ENCODE measurements at regions not wholly inside any gene's neighbourhood (a gene's known extent, or its start where the extent isn't known, plus 50 kb on each side); places are given as distances from the start of the nearest gene placed in this dataset.
"Not testable (repeated sequence)": the region's sequence is repeated elsewhere in the genome, so short reads cannot be mapped to it uniquely, and the experiment has no call there.

- H3K9me3 ChIP-seq (ENCODE audit: control insufficient read depth in 2 of 2, low read length in 2 of 2): no peaks in the 10 kb centered on the region
- H3K4me1 ChIP-seq (ENCODE audit: control insufficient read depth in 2 of 2, insufficient read depth in 2 of 2, low read length in 2 of 2): no peaks in the 10 kb centered on the region
- H3K4me3 ChIP-seq (ENCODE audit: low read length in 2 of 2): no peak overlapping the region
- no peaks in the 10 kb centered on the region for H3K36me3 ChIP-seq (ENCODE audit: control insufficient read depth in 2 of 2, insufficient read depth in 2 of 2, low read length in 2 of 2)
- H3K27ac ChIP-seq (ENCODE audit: low read depth in 2 of 2, low read length in 2 of 2): no peak overlapping the region
- no peaks in the 10 kb centered on the region for H3K27me3 ChIP-seq (ENCODE audit: control insufficient read depth in 2 of 2, insufficient read depth in 2 of 2, low read length in 2 of 2)
- H3K9ac ChIP-seq (ENCODE audit: low read depth in 1 of 2, low read length in 2 of 2): no peak overlapping the region
Observed at GRCh38 chr11:81787584-81788049, 946.0 kb downstream of the FAM181B start.

- no peaks in the 10 kb centered on the region for H3K9me3 ChIP-seq (ENCODE audit: control insufficient read depth in 2 of 2, low read length in 2 of 2)
- no peak overlapping the region for H3K4me3 ChIP-seq (ENCODE audit: low read length in 2 of 2)
- H3K9ac ChIP-seq (ENCODE audit: low read depth in 1 of 2, low read length in 2 of 2): no peak overlapping the region
- H3K36me3 ChIP-seq (ENCODE audit: control insufficient read depth in 2 of 2, insufficient read depth in 2 of 2, low read length in 2 of 2): no peaks in the 10 kb centered on the region
- H3K4me1 ChIP-seq (ENCODE audit: control insufficient read depth in 2 of 2, insufficient read depth in 2 of 2, low read length in 2 of 2): no peaks in the 10 kb centered on the region
- no peaks in the 10 kb centered on the region for H3K27me3 ChIP-seq (ENCODE audit: control insufficient read depth in 2 of 2, insufficient read depth in 2 of 2, low read length in 2 of 2)
- H3K27ac ChIP-seq (ENCODE audit: low read depth in 2 of 2, low read length in 2 of 2): no peak overlapping the region
Observed at GRCh38 chr11:81772166-81772565, 961.5 kb downstream of the FAM181B start.

GRCh38 chr11:81769906-81770305 is 963.8 kb downstream of the FAM181B start:
- H3K9me3 ChIP-seq (ENCODE audit: control insufficient read depth in 2 of 2, low read length in 2 of 2); H3K27ac ChIP-seq (ENCODE audit: low read depth in 2 of 2, low read length in 2 of 2); H3K4me3 ChIP-seq (ENCODE audit: low read length in 2 of 2); H3K27me3 ChIP-seq (ENCODE audit: control insufficient read depth in 2 of 2, insufficient read depth in 2 of 2, low read length in 2 of 2); H3K4me1 ChIP-seq (ENCODE audit: control insufficient read depth in 2 of 2, insufficient read depth in 2 of 2, low read length in 2 of 2); H3K9ac ChIP-seq (ENCODE audit: low read depth in 1 of 2, low read length in 2 of 2); H3K36me3 ChIP-seq (ENCODE audit: control insufficient read depth in 2 of 2, insufficient read depth in 2 of 2, low read length in 2 of 2): not testable (repeated sequence)

DNA sequence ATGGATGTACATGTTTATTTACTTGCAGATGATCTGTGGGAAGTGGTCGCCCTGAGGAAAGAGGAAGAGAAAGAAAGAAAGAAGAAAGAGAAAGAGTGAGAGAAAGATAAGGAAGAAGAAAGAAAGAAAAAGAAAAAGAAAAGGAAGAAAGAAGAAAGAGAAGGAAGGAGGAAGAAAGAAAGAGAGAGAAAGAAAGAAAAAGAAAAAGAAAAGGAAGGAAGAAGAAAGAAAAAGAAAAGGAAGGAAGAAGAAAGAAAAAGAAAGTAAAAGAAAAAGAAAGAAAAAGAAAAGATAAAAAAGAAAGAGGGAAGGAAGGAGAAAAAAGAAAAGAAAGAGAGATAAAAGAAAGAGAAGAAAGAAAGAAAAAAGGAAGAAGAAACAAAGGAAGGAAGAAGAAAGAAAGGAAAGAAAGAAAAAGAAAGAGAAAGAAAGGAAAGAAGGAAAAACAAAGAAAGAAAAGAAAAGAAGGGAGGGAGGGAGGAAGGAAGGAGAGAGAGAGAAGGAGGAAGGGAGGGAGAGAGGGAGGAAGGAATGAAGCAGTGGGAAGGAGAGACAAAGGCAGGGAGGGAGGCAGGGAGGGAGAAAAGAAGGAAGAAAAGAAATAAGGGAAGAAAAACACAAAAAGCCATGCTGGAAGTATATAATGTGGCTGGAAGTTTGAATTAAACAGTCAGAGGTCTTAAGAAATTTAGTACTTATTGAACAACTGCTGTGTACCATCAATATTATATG is 976.6 kb downstream of the FAM181B start:
- Histone ChIP-seq H3K27me3 (ENCODE audit: control insufficient read depth in 2 of 2, insufficient read depth in 2 of 2, low read length in 2 of 2) (no peaks in the 10 kb centered on the region), H3K36me3 (ENCODE audit: control insufficient read depth in 2 of 2, insufficient read depth in 2 of 2, low read length in 2 of 2) (no peaks in the 10 kb centered on the region), H3K9me3 (ENCODE audit: control insufficient read depth in 2 of 2, low read length in 2 of 2) (no peaks in the 10 kb centered on the region), H3K4me3 (ENCODE audit: low read length in 2 of 2) (no peak overlapping the region), H3K4me1 (ENCODE audit: control insufficient read depth in 2 of 2, insufficient read depth in 2 of 2, low read length in 2 of 2) (no peaks in the 10 kb centered on the region), H3K27ac (ENCODE audit: low read depth in 2 of 2, low read length in 2 of 2) (no peak overlapping the region), H3K9ac (ENCODE audit: low read depth in 1 of 2, low read length in 2 of 2) (no peak overlapping the region)

DNA sequence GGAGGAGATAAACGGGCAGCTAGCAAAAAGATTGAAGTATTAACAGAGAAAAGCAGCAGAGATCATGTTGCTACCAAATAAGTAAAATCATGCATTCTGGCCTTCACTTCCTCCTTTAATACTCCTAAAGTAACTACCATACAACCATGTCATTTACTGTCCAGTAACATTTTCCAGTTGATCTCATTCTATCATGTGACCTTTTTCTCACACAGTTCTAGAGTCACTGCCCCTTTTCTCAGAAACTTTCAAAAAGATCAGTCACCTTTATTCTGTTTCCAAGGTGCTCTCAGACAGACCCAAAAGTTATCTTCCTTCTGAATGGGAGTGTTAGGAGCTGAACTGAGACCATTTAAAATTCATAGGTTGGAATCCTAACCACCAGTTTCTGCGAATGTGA is 984.4 kb downstream of the FAM181B start:
- Histone ChIP-seq H3K36me3 (ENCODE audit: control insufficient read depth in 2 of 2, insufficient read depth in 2 of 2, low read length in 2 of 2) (no peaks in the 10 kb centered on the region), H3K4me1 (ENCODE audit: control insufficient read depth in 2 of 2, insufficient read depth in 2 of 2, low read length in 2 of 2) (no peaks in the 10 kb centered on the region), H3K4me3 (ENCODE audit: low read length in 2 of 2) (no peak overlapping the region), H3K27ac (ENCODE audit: low read depth in 2 of 2, low read length in 2 of 2) (no peak overlapping the region), H3K27me3 (ENCODE audit: control insufficient read depth in 2 of 2, insufficient read depth in 2 of 2, low read length in 2 of 2) (no peaks in the 10 kb centered on the region), H3K9me3 (ENCODE audit: control insufficient read depth in 2 of 2, low read length in 2 of 2) (no peaks in the 10 kb centered on the region), H3K9ac (ENCODE audit: low read depth in 1 of 2, low read length in 2 of 2) (no peak overlapping the region)

- Histone ChIP-seq H3K9me3 (ENCODE audit: control insufficient read depth in 2 of 2, low read length in 2 of 2) (no peaks in the 10 kb centered on the region), H3K27ac (ENCODE audit: low read depth in 2 of 2, low read length in 2 of 2) (no peak overlapping the region), H3K36me3 (ENCODE audit: control insufficient read depth in 2 of 2, insufficient read depth in 2 of 2, low read length in 2 of 2) (no peaks in the 10 kb centered on the region), H3K4me3 (ENCODE audit: low read length in 2 of 2) (no peak overlapping the region), H3K27me3 (ENCODE audit: control insufficient read depth in 2 of 2, insufficient read depth in 2 of 2, low read length in 2 of 2) (no peaks in the 10 kb centered on the region), H3K9ac (ENCODE audit: low read depth in 1 of 2, low read length in 2 of 2) (no peak overlapping the region), H3K4me1 (ENCODE audit: control insufficient read depth in 2 of 2, insufficient read depth in 2 of 2, low read length in 2 of 2) (no peaks in the 10 kb centered on the region)
Observed at GRCh38 chr11:81744336-81745116, 989.1 kb downstream of the FAM181B start.

- no peak overlapping the region for H3K4me3 ChIP-seq (ENCODE audit: low read length in 2 of 2)
- no peak overlapping the region for H3K27ac ChIP-seq (ENCODE audit: low read depth in 2 of 2, low read length in 2 of 2)
- H3K4me1 ChIP-seq (ENCODE audit: control insufficient read depth in 2 of 2, insufficient read depth in 2 of 2, low read length in 2 of 2): no peaks in the 10 kb centered on the region
- no peaks in the 10 kb centered on the region for H3K36me3 ChIP-seq (ENCODE audit: control insufficient read depth in 2 of 2, insufficient read depth in 2 of 2, low read length in 2 of 2)
- H3K9ac ChIP-seq (ENCODE audit: low read depth in 1 of 2, low read length in 2 of 2): no peak overlapping the region
- H3K9me3 ChIP-seq (ENCODE audit: control insufficient read depth in 2 of 2, low read length in 2 of 2): no peaks in the 10 kb centered on the region
- H3K27me3 ChIP-seq (ENCODE audit: control insufficient read depth in 2 of 2, insufficient read depth in 2 of 2, low read length in 2 of 2): no peaks in the 10 kb centered on the region
Observed at GRCh38 chr11:81725701-81726100, 1008.0 kb downstream of the FAM181B start.

DNA sequence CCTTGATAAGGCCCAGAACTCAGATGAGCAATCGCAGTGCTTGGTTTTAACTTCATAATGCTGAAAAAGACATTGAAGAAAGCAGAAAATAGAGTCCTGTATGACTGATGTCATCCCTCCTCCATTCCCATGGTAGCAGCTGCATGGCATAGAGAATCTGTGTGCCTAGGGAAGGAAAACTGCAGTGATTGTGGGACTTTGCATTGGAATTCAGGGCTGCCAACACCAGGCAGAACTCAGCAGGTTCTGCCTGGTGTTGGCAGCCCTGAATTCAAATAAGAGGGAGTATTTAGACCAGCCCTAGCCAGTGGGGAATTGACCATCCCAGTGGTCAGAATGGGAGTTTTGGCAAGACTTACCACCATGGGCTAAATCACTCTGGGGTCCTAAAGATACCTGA is 1016.0 kb downstream of the FAM181B start:
- Histone ChIP-seq H3K36me3 (ENCODE audit: control insufficient read depth in 2 of 2, insufficient read depth in 2 of 2, low read length in 2 of 2) (no peaks in the 10 kb centered on the region), H3K4me3 (ENCODE audit: low read length in 2 of 2) (no peak overlapping the region), H3K27me3 (ENCODE audit: control insufficient read depth in 2 of 2, insufficient read depth in 2 of 2, low read length in 2 of 2) (no peaks in the 10 kb centered on the region), H3K9me3 (ENCODE audit: control insufficient read depth in 2 of 2, low read length in 2 of 2) (no peaks in the 10 kb centered on the region), H3K4me1 (ENCODE audit: control insufficient read depth in 2 of 2, insufficient read depth in 2 of 2, low read length in 2 of 2) (no peaks in the 10 kb centered on the region), H3K9ac (ENCODE audit: low read depth in 1 of 2, low read length in 2 of 2) (no peak overlapping the region), H3K27ac (ENCODE audit: low read depth in 2 of 2, low read length in 2 of 2) (no peak overlapping the region)

DNA sequence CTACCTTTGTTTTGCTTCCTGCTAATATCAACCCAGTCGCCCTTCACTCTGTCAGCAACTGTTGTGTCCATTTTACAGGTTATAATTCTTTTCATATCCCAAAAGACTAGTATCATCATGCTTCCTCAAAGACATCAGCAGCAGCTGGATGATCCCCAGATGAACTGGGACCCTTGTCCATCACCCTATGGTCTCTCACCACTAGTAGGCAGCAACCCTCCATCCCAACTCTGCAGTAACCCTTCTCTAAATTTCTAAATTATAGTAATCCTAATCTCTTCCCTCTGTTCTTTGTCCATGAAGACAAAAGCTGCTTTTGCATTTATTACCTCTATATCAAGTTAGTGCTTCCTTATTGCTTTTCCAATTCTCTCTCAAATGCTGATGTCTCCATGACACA is 1025.8 kb downstream of the FAM181B start:
- no peaks in the 10 kb centered on the region for H3K36me3 ChIP-seq (ENCODE audit: control insufficient read depth in 2 of 2, insufficient read depth in 2 of 2, low read length in 2 of 2)
- no peak overlapping the region for H3K4me3 ChIP-seq (ENCODE audit: low read length in 2 of 2)
- no peak overlapping the region for H3K27ac ChIP-seq (ENCODE audit: low read depth in 2 of 2, low read length in 2 of 2)
- no peak overlapping the region for H3K9ac ChIP-seq (ENCODE audit: low read depth in 1 of 2, low read length in 2 of 2)
- no peaks in the 10 kb centered on the region for H3K4me1 ChIP-seq (ENCODE audit: control insufficient read depth in 2 of 2, insufficient read depth in 2 of 2, low read length in 2 of 2)
- H3K27me3 ChIP-seq (ENCODE audit: control insufficient read depth in 2 of 2, insufficient read depth in 2 of 2, low read length in 2 of 2): no peaks in the 10 kb centered on the region
- no peaks in the 10 kb centered on the region for H3K9me3 ChIP-seq (ENCODE audit: control insufficient read depth in 2 of 2, low read length in 2 of 2)

DNA sequence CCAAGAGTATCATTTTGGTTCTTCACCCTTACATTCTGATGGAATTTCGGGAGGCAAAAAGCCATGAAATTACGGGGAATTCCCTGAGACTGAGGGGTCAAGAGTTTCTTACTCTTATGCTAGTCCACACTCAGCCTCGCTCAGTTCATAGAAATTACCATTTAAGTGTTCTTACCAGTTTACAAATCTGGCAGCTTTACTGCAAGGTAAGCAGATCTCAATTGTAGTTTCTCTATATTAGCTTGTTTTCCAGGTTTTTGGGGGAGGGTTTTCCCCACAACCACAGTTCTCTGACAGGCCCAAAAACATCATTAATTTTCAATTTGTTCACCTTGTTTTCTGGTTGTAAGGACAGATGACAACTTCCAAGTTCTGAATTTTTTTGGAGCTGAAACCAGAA is 1028.4 kb downstream of the FAM181B start:
- Histone ChIP-seq H3K27me3 (ENCODE audit: control insufficient read depth in 2 of 2, insufficient read depth in 2 of 2, low read length in 2 of 2) (no peaks in the 10 kb centered on the region), H3K9me3 (ENCODE audit: control insufficient read depth in 2 of 2, low read length in 2 of 2) (no peaks in the 10 kb centered on the region), H3K27ac (ENCODE audit: low read depth in 2 of 2, low read length in 2 of 2) (no peak overlapping the region), H3K4me3 (ENCODE audit: low read length in 2 of 2) (no peak overlapping the region), H3K36me3 (ENCODE audit: control insufficient read depth in 2 of 2, insufficient read depth in 2 of 2, low read length in 2 of 2) (no peaks in the 10 kb centered on the region), H3K9ac (ENCODE audit: low read depth in 1 of 2, low read length in 2 of 2) (no peak overlapping the region), H3K4me1 (ENCODE audit: control insufficient read depth in 2 of 2, insufficient read depth in 2 of 2, low read length in 2 of 2) (no peaks in the 10 kb centered on the region)

Data from mucosa of rectum (tissue), 2 donors.